LNCaP clone FGC (cell line): ENCODE measurements at regions not wholly inside any gene's neighbourhood (a gene's known extent, or its start where the extent isn't known, plus 50 kb on each side); places are given as distances from the start of the nearest gene placed in this dataset.

Experiments
- DNase-seq: peaks from one replicate; pipeline ENCODE4 v3.0.0-alpha.2; 2011; ENCODE audit warnings: low read depth
- H3K4me3 ChIP-seq: 2 replicates; pipeline ENCODE4 v1.5.1; 2011; ENCODE audit warnings: mild to moderate bottlenecking, low read depth, low read length, control low read depth
- CTCF ChIP-seq: IDR thresholded peaks from 2 replicates; pipeline ENCODE4 v1.5.1; 2012; ENCODE audit warnings: mild to moderate bottlenecking; ENCODE audit not compliant: control insufficient read depth, insufficient read depth; ENCODE audit errors: extremely low read depth

- no peak overlapping the region for H3K4me3 ChIP-seq
- peak; percentile 25 for DNase-seq
- TF ChIP-seq CTCF, result no peak
These were observed 1857.4 kb downstream of the NCAM2 start for GRCh38 chr21:22855581-22855980.

DNA sequence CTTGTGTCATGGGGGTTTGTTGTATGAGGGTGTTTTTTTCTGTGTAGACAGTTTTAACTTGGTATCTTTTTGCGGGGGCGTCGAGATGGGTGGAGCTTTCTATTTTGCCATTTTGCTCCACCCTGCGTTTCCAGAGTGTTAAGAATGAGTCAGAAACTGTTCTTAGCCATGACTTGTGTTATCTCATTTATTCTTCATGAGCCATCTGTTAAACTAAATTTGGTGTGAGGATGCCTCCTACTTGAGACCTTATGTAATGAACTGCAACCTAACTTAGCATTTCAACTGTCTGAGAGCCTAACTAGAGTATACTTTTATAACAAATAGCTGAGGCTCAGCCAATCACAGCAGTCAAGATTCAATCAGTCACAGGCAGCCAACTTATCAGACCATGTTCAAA is 1873.5 kb downstream of the NCAM2 start:
- DNase-seq, result no peak
- H3K4me3 ChIP-seq, result no peak overlapping the region
- TF ChIP-seq CTCF, result no peak

DNA sequence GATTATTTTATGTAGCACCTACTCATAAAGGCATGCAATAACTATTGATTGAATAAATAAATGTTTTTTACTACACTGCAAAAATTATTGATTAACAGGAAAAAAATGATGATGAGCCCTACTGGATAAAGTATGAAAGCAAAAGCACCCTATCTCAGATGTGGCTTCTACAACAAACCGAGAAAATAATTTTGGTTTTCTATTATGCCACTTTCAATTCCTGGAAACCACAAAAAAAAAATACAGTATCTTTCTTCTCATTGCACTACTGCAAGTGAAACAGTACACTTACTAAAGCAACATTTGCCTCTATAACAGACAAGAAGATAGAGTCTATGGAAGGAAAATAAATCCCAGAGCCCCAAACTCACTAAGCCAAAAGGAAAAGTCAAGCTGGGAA is 1882.4 kb downstream of the NCAM2 start:
- no peak overlapping the region for H3K4me3 ChIP-seq
- no peak for TF ChIP-seq CTCF
- no peak for DNase-seq

GRCh38 chr21:22881131-22881530 is 1882.9 kb downstream of the NCAM2 start:
- no peak for DNase-seq
- TF ChIP-seq CTCF, result no peak
- no peak overlapping the region for H3K4me3 ChIP-seq

DNA sequence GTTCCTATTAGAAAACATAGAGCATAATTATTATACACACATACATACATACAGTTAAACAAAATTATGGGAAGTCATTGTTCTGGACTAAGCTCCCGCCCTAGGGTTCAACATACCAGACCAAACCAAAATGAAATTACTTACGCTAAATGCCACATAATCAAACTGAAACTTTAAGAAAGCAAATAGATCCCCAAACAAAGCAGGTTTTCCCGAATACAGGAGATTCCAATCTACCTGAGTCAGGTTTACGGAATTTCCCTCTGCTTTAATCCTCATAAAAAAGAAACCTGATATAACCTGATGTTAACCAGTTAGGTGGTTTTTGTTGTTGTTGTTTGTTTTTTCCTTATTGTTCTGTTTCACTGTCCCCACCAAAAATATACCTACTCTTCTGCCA is 1886.9 kb downstream of the NCAM2 start:
- no peak overlapping the region for H3K4me3 ChIP-seq
- DNase-seq, result no peak
- TF ChIP-seq CTCF, result no peak

DNA sequence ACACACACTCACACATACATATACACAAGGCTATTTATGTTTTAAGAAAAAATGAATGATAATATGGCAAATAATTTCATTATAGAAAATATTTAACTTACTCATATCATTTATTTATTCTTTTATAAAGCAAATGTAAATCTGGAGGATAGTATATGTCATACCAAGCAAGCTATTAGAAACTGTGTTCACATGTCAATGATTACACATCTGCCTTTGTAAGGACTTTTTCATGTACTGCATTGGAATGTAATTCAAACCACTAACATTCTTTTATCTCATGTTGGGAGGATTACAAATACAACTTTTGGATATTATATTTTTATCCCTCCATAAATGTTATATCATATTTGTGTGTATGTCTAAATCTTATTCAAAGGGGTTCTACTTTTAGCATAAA is 1887.4 kb downstream of the NCAM2 start:
- no peak for TF ChIP-seq CTCF
- no peak for DNase-seq
- no peak overlapping the region for H3K4me3 ChIP-seq

GRCh38 chr21:22889445-22889844 is 1891.2 kb downstream of the NCAM2 start:
- no peak for TF ChIP-seq CTCF
- no peak overlapping the region for H3K4me3 ChIP-seq
- no peak for DNase-seq
